HL-60 (cell line): ENCODE measurements at regions not wholly inside any gene's neighbourhood (a gene's known extent, or its start where the extent isn't known, plus 50 kb on each side); places are given as distances from the start of the nearest gene placed in this dataset.
"Not testable (repeated sequence)": the region's sequence is repeated elsewhere in the genome, so short reads cannot be mapped to it uniquely, and the experiment has no call there.

Source experiments
- DNase-seq, 2 experiments: peaks; one replicate each; pipeline ENCODE4 v3.0.0-alpha.2; 2010 to 2020; ENCODE audit warnings: low read depth in 1 of 2, low spot score in 1 of 2
- H3K27ac ChIP-seq: fragments of 250-450 bp; sonication (Bioruptor Pico); replicated peaks from 2 replicates; pipeline ENCODE4 v1.5.1; 2020; ENCODE audit warnings: mild to moderate bottlenecking, moderate library complexity
- H3K27me3 ChIP-seq: fragments of 250-450 bp; sonication (Bioruptor Pico); 2 replicates; pipeline ENCODE4 v1.5.1; 2021; ENCODE audit warnings: mild to moderate bottlenecking, moderate library complexity; ENCODE audit not compliant: insufficient read depth, poor library complexity, severe bottlenecking
- H3K4me3 ChIP-seq: replicated peaks from 2 replicates; pipeline ENCODE4 v1.5.1; 2011; ENCODE audit warnings: mild to moderate bottlenecking, control low read depth, low read length; ENCODE audit not compliant: insufficient read depth
- CTCF ChIP-seq: IDR thresholded peaks from one replicate; pipeline ENCODE4 v1.5.1; 2011; ENCODE audit warnings: low read length, control low read depth, inconsistent platforms; ENCODE audit not compliant: insufficient read depth
- GABPA ChIP-seq: IDR thresholded peaks from 2 replicates; pipeline ENCODE4 v1.6.1; 2012; ENCODE audit warnings: low read depth
- POLR2AphosphoS5 ChIP-seq: IDR thresholded peaks from 2 replicates; pipeline ENCODE4 v1.6.1; 2012; ENCODE audit warnings: low read depth
- REST ChIP-seq: IDR thresholded peaks from 2 replicates; pipeline ENCODE4 v1.6.1; 2012; ENCODE audit warnings: low read depth; ENCODE audit not compliant: insufficient replicate concordance
- SPI1 ChIP-seq: IDR thresholded peaks from 2 replicates; pipeline ENCODE4 v1.6.1; 2012; ENCODE audit warnings: low read depth, mild to moderate bottlenecking, borderline replicate concordance

- Histone ChIP-seq H3K4me3 (no peak overlapping the region), H3K27me3 (no peaks in the 10 kb centered on the region), H3K27ac (no peak overlapping the region)
- DNase-seq: no peak
- TF ChIP-seq SPI1: no peak
- TF ChIP-seq POLR2AphosphoS5: no peak
- TF ChIP-seq CTCF: no peak
- no peak for TF ChIP-seq GABPA
- TF ChIP-seq REST: no peak
These were observed 859.7 kb upstream of the ADGRB3 start for GRCh38 chr6:67775333-67775732.

GRCh38 chr6:67768972-67769371 is 866.1 kb upstream of the ADGRB3 start:
- no peak overlapping the region for H3K27ac ChIP-seq
- H3K27me3 ChIP-seq: no peaks in the 10 kb centered on the region
- no peak for TF ChIP-seq SPI1
- H3K4me3 ChIP-seq: no peak overlapping the region
- no peak for DNase-seq

- not testable (repeated sequence) for H3K4me3 ChIP-seq
These were observed 867.8 kb upstream of the ADGRB3 start for GRCh38 chr6:67767046-67767822.

DNA sequence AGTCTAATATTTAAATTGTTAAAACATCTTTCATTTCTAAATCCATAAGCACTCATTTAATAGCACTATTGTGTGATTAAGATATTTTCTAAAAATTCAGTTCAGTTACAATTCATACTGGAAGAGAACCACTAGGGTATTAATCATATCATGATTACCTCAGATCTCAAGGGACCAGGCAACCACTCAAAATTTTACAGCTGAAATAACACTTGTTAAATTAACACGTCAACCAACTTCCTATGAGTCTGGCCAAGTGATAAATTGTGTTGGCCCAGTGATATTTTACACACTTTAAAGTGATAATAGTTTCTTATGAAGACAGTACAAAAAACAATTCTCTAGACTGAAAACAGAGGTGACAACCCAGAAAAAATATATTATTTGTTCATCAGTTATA is 869.0 kb upstream of the ADGRB3 start:
- no peaks in the 10 kb centered on the region for H3K27me3 ChIP-seq
- no peak for DNase-seq
- H3K27ac ChIP-seq: no peak overlapping the region
- TF ChIP-seq GABPA (no peak), SPI1 (no peak), CTCF (no peak), POLR2AphosphoS5 (no peak), REST (no peak)
- H3K4me3 ChIP-seq: no peak overlapping the region

More at GRCh38 chr6:67767046-67767822, 867.8 kb upstream of the ADGRB3 start:
- not testable (repeated sequence) for H3K27ac ChIP-seq, DNase-seq, H3K27me3 ChIP-seq

DNA sequence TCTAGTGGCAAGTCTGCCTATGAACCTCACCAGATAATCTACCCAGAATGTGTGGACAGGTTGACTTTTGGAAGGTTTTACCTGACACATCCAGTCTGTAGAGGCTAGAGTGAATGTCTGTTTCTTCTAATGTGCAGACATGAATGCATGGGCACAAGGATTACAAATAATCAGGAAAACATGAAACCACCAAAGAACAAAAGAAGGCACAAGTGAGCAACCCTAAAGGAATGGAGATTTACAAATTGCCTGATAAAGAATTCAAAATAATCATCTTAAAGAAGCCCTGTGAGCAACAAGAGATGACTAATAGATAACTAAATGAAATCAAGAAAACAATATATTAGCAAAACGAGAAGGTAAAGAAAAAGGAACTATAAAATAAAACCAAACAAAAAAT is 876.1 kb upstream of the ADGRB3 start:
- Histone ChIP-seq H3K27ac (no peak overlapping the region), H3K27me3 (no peaks in the 10 kb centered on the region), H3K4me3 (no peak overlapping the region)
- TF ChIP-seq SPI1: no peak
- TF ChIP-seq GABPA: no peak
- TF ChIP-seq POLR2AphosphoS5: no peak
- no peak for TF ChIP-seq REST
- TF ChIP-seq CTCF: no peak
- DNase-seq: no peak
